MM.1S (cell line): ENCODE measurements at regions not wholly inside any gene's neighbourhood (a gene's known extent, or its start where the extent isn't known, plus 50 kb on each side); places are given as distances from the start of the nearest gene placed in this dataset.

Experiments used
- CTCF ChIP-seq: fragments of 300-600 bp; sonication (generic); IDR thresholded peaks from 2 replicates; pipeline ENCODE4 v1.5.1; 2016; ENCODE audit warnings: antibody characterized with exemption, low read length, mixed read lengths
- EZH2phosphoT487 ChIP-seq: fragments of 300-600 bp; sonication (generic); IDR thresholded peaks from 2 replicates; pipeline ENCODE4 v1.6.1; 2018; ENCODE audit warnings: antibody characterized with exemption, low read length

- TF ChIP-seq CTCF (no peak), EZH2phosphoT487 (no peak)
Observed at GRCh38 chr3:107943786-107944523, 146.9 kb downstream of the CD47 start.
